Loucy (cell line): ENCODE measurements at regions not wholly inside any gene's neighbourhood (a gene's known extent, or its start where the extent isn't known, plus 50 kb on each side); places are given as distances from the start of the nearest gene placed in this dataset.

Experiments used
- H2AFZ ChIP-seq: fragments of 200-600 bp; sonication (generic); 2 replicates; pipeline ENCODE4 v1.6.0; 2016; ENCODE audit warnings: antibody characterized with exemption, mild to moderate bottlenecking, low read length, moderate library complexity
- H3F3A ChIP-seq: fragments of 200-600 bp; 2 replicates; pipeline ENCODE4 v1.6.0; 2016; ENCODE audit warnings: antibody characterized with exemption, low read depth, mild to moderate bottlenecking
- H3K27me3 ChIP-seq: fragments of 200-600 bp; sonication (generic); 2 replicates; pipeline ENCODE4 v1.6.1; 2014; ENCODE audit warnings: low read length, mild to moderate bottlenecking; ENCODE audit not compliant: insufficient read depth, poor library complexity, severe bottlenecking
- H3K36me3 ChIP-seq: fragments of 200-600 bp; sonication (generic); 2 replicates; pipeline ENCODE4 v1.6.1; 2016; ENCODE audit warnings: low read length; ENCODE audit not compliant: insufficient read depth
- H3K4me1 ChIP-seq: fragments of 200-600 bp; sonication (generic); 2 replicates; pipeline ENCODE4 v1.5.1; 2014; ENCODE audit warnings: low read length, mild to moderate bottlenecking; ENCODE audit not compliant: insufficient read depth, poor library complexity, severe bottlenecking
- H3K4me2 ChIP-seq: fragments of 200-600 bp; sonication (generic); 2 replicates; pipeline ENCODE4 v1.6.0; 2014; ENCODE audit warnings: antibody characterized with exemption, low read length, low read depth, mild to moderate bottlenecking; ENCODE audit not compliant: poor library complexity, severe bottlenecking
- H3K4me3 ChIP-seq: fragments of 200-600 bp; sonication (generic); 2 replicates; pipeline ENCODE4 v1.5.1; 2014; ENCODE audit warnings: low read length, mild to moderate bottlenecking, mixed read lengths; ENCODE audit not compliant: poor library complexity, severe bottlenecking
- H3K79me2 ChIP-seq: fragments of 200-600 bp; sonication (generic); 2 replicates; pipeline ENCODE4 v1.6.1; 2014; ENCODE audit warnings: low read length; ENCODE audit not compliant: insufficient read depth
- H3K9ac ChIP-seq: fragments of 200-600 bp; sonication (generic); 2 replicates; pipeline ENCODE4 v1.6.0; 2014; ENCODE audit warnings: mild to moderate bottlenecking, low read depth, low read length, moderate library complexity; ENCODE audit not compliant: poor library complexity, severe bottlenecking
- H3K9me2 ChIP-seq: fragments of 200-600 bp; sonication (generic); replicated peaks from 2 replicates; pipeline ENCODE4 v1.6.1; 2016; ENCODE audit warnings: low read depth, low read length, mixed read lengths
- H3K9me3 ChIP-seq: fragments of 200-600 bp; sonication (generic); 2 replicates; pipeline ENCODE4 v1.6.1; 2014; ENCODE audit warnings: mild to moderate bottlenecking, antibody characterized with exemption, low read length, low read depth; ENCODE audit not compliant: insufficient read depth
- H4K20me1 ChIP-seq: fragments of 200-600 bp; sonication (generic); 2 replicates; pipeline ENCODE4 v1.6.0; 2014; ENCODE audit warnings: antibody characterized with exemption, low read length, mild to moderate bottlenecking; ENCODE audit not compliant: insufficient read depth, poor library complexity, severe bottlenecking
- EZH2phosphoT487 ChIP-seq: fragments of 200-600 bp; IDR thresholded peaks from 2 replicates; pipeline ENCODE4 v1.6.1; 2018; ENCODE audit warnings: antibody characterized with exemption, mild to moderate bottlenecking, moderate library complexity, borderline replicate concordance
- TF ChIP-seq, protein P1 (sequence below): fragments of 200-600 bp; sonication (generic); conservative IDR thresholded peaks from 2 replicates; pipeline ENCODE4 v1.5.1; 2014; ENCODE audit warnings: mild to moderate bottlenecking, antibody characterized with exemption, low read length

DNA sequence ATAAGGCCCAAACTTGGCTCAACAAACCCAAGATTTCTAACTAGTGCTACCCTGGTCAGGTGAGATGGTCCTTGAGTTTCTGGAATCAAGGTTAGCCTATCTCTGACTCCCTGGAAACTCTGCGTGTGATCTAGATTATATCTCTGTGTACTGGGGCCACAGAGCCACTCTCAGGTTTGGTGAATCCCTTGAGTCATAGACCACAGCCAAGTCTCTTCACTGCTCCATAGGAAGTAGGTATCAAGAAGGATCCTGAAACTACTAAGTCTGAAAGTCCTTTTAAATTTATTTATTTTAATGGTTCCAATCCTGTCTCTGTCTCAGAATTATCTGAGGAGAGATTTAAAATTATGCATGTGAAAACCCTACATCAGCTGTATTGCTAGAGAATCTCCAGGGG, 99.1 kb downstream of the TUSC7 start:
- no peaks in the 10 kb centered on the region for H3K27me3 ChIP-seq
- no peaks in the 10 kb centered on the region for H3K4me1 ChIP-seq
- H3K9ac ChIP-seq, result no peak overlapping the region
- no peak overlapping the region for H3K4me3 ChIP-seq
- no peaks in the 10 kb centered on the region for H3K79me2 ChIP-seq
- no peak overlapping the region for H3K4me2 ChIP-seq
- H4K20me1 ChIP-seq, result no peaks in the 10 kb centered on the region
- H3K9me2 ChIP-seq, result no peaks in the 10 kb centered on the region
- no peaks in the 10 kb centered on the region for H3K36me3 ChIP-seq
- H3F3A ChIP-seq, result no peaks in the 10 kb centered on the region
- no peaks in the 10 kb centered on the region for H3K9me3 ChIP-seq
- no peak overlapping the region for H2AFZ ChIP-seq
- TF ChIP-seq, protein P1, sequence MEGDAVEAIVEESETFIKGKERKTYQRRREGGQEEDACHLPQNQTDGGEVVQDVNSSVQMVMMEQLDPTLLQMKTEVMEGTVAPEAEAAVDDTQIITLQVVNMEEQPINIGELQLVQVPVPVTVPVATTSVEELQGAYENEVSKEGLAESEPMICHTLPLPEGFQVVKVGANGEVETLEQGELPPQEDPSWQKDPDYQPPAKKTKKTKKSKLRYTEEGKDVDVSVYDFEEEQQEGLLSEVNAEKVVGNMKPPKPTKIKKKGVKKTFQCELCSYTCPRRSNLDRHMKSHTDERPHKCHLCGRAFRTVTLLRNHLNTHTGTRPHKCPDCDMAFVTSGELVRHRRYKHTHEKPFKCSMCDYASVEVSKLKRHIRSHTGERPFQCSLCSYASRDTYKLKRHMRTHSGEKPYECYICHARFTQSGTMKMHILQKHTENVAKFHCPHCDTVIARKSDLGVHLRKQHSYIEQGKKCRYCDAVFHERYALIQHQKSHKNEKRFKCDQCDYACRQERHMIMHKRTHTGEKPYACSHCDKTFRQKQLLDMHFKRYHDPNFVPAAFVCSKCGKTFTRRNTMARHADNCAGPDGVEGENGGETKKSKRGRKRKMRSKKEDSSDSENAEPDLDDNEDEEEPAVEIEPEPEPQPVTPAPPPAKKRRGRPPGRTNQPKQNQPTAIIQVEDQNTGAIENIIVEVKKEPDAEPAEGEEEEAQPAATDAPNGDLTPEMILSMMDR, result no peak
- no peak for TF ChIP-seq EZH2phosphoT487

DNA sequence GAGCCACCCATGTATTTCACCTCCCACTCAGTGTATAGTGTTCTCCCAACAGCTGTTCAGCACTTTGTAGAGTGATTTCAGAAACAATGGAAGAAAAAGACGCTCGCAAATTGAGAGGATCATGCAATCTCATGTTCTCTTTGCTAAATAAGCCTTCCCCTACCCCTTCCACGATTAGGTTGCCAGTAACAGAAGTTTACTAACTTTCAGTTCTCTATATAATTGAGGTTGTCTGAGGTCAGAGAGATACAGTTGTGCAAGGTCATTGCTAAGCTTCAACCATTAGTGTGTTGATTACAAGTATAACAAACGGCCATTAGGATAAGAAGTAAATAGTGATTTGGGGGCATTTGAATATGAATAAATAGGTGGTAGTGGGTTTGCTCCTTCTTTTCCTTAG, 99.6 kb downstream of the TUSC7 start:
- Histone ChIP-seq H3K4me3 (no peak overlapping the region), H3K36me3 (no peaks in the 10 kb centered on the region), H3K27me3 (no peaks in the 10 kb centered on the region), H3K9me2 (no peaks in the 10 kb centered on the region), H3K4me1 (no peaks in the 10 kb centered on the region), H3K9ac (no peak overlapping the region), H2AFZ (no peak overlapping the region), H3K79me2 (no peaks in the 10 kb centered on the region), H3F3A (no peaks in the 10 kb centered on the region), H3K4me2 (no peak overlapping the region), H3K9me3 (no peaks in the 10 kb centered on the region), H4K20me1 (no peaks in the 10 kb centered on the region)
- no peak for TF ChIP-seq EZH2phosphoT487
- TF ChIP-seq, protein P1, result no peak

DNA sequence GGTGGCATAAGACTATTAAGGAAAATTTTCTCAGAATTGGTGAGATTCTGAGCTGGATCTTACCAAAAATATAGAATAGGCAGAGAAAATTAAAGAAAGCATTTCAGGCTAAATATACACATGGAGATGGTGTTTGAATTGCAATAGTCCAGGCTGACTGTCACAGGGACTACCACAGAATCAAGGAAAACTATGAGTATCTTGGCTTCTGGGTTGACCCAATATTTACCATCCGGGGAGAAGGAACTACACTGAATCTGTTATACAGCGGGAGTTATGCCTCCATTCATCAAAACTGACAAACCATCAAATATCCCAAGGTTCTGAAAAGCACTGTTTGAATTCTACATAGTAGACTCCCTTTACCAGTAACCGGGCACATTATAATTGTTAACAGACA, 102.2 kb downstream of the TUSC7 start:
- no peaks in the 10 kb centered on the region for H3K9me3 ChIP-seq
- no peaks in the 10 kb centered on the region for H3K79me2 ChIP-seq
- H2AFZ ChIP-seq, result no peak overlapping the region
- H3K27me3 ChIP-seq, result no peaks in the 10 kb centered on the region
- no peaks in the 10 kb centered on the region for H3K4me1 ChIP-seq
- H3F3A ChIP-seq, result no peaks in the 10 kb centered on the region
- H3K4me3 ChIP-seq, result no peak overlapping the region
- H3K9me2 ChIP-seq, result no peaks in the 10 kb centered on the region
- no peaks in the 10 kb centered on the region for H4K20me1 ChIP-seq
- H3K4me2 ChIP-seq, result no peak overlapping the region
- TF ChIP-seq EZH2phosphoT487, result no peak
- TF ChIP-seq, protein P1, result no peak
- no peak overlapping the region for H3K9ac ChIP-seq
- no peaks in the 10 kb centered on the region for H3K36me3 ChIP-seq
